HCT116 (cell line): ENCODE measurements at regions not wholly inside any gene's neighbourhood (a gene's known extent, or its start where the extent isn't known, plus 50 kb on each side); places are given as distances from the start of the nearest gene placed in this dataset.

ENCODE experiments used
- ATAC-seq: fragments of 200-7000 bp; cut with Tn5 transposase; 2 replicates; pipeline ENCODE4 v1.9.1; 2020; ENCODE audit warnings: mild to moderate bottlenecking, moderate library complexity
- BruUV-seq: library from RNA; stranded (reverse); fragments of 400-500 nt; replicated peaks from 2 replicates; lab custom pipeline; 2021; lab: Mats Ljungman, UMichigan
- CTCF ChIA-PET: fragments of 300-600 bp; sonication (Branson Sonifier 250); formaldehyde crosslinking; loops from one replicate; lab custom pipeline; 2021; ENCODE audit warnings: antibody characterized with exemption; lab: Charles Lee
- POLR2A ChIA-PET: fragments of 300-600, 350-600 bp; sonication (Branson Sonifier 250); formaldehyde crosslinking; loops from one replicate; lab custom pipeline; 2021; ENCODE audit warnings: antibody characterized with exemption; lab: Charles Lee
- RAD21 ChIA-PET, 2 experiments: fragments of 300-600 bp; sonication (Branson Sonifier 250); formaldehyde crosslinking; loops; one replicate each; lab custom pipeline; 2023; ENCODE audit warnings: low total read pairs in 2 of 2; ENCODE audit not compliant: uncharacterized antibody in 2 of 2, unreplicated experiment in 2 of 2, low non-redundant PET in 1 of 2; lab: Charles Lee
- DNase-seq: peaks from one replicate; pipeline ENCODE4 v3.0.0-alpha.2; 2010; ENCODE audit warnings: low read depth, low spot score
- H2AFZ ChIP-seq: fragments of 200-600 bp; shearing (Covaris generic), sonication (generic); 2 replicates; pipeline ENCODE4 v1.6.1; 2017; ENCODE audit warnings: low read depth, mixed run types, mixed read lengths, antibody characterized with exemption, low read length; ENCODE audit not compliant: poor library complexity, severe bottlenecking
- H3K27ac ChIP-seq: 2 replicates; pipeline ENCODE4 v1.5.1; 2012; ENCODE audit warnings: low read depth, low read length
- H3K27me3 ChIP-seq: fragments of 200-600 bp; sonication (generic); 2 replicates; pipeline ENCODE4 v1.6.1; 2016; ENCODE audit warnings: mixed run types, low read length, mixed read lengths; ENCODE audit not compliant: insufficient read depth
- H3K36me3 ChIP-seq, 2 experiments: fragments of 200-500 bp in 1 of 2; fragments of 200-600 bp in 1 of 2; sonication (Bioruptor generic) in 1 of 2; sonication (generic) in 1 of 2; 2 replicates each; pipeline versions ENCODE4 v1.5.1 to v1.6.1; 2014 to 2016; ENCODE audit warnings: low read length in 2 of 2, inconsistent platforms in 1 of 2, mixed read lengths in 1 of 2, mixed run types in 1 of 2; ENCODE audit not compliant: insufficient read depth in 2 of 2, control insufficient read depth in 1 of 2
- H3K4me1 ChIP-seq, 2 experiments: fragments of 200-600 bp in 1 of 2; sonication (generic) in 1 of 2; 2 replicates each; pipeline versions ENCODE4 v1.5.1 to v1.6.1; 2012 to 2017; ENCODE audit warnings: low read length in 2 of 2, inconsistent platforms in 1 of 2, mild to moderate bottlenecking in 1 of 2, mixed read lengths in 1 of 2, mixed run types in 1 of 2, moderate library complexity in 1 of 2; ENCODE audit not compliant: insufficient read depth in 2 of 2, control insufficient read depth in 1 of 2
- H3K4me2 ChIP-seq: fragments of 200-600 bp; sonication (generic); 2 replicates; pipeline ENCODE4 v1.6.1; 2017; ENCODE audit warnings: mixed run types, low read length, mixed read lengths
- H3K4me3 ChIP-seq, 2 experiments: fragments of 200-600 bp in 1 of 2; sonication (generic) in 1 of 2; replicated peaks in 1 of 2; 2 replicates each; pipeline ENCODE4 v1.5.1; 2011 to 2016; ENCODE audit warnings: low read length in 2 of 2, control low read depth in 1 of 2, low read depth in 1 of 2, mild to moderate bottlenecking in 1 of 2, mixed read lengths in 1 of 2, mixed run types in 1 of 2
- H3K79me2 ChIP-seq: fragments of 200-600 bp; sonication (generic); 2 replicates; pipeline ENCODE4 v1.6.1; 2017; ENCODE audit warnings: mild to moderate bottlenecking, mixed run types, low read length, moderate library complexity, mixed read lengths; ENCODE audit not compliant: insufficient read depth
- H3K9ac ChIP-seq: fragments of 200-600 bp; sonication (generic); 2 replicates; pipeline ENCODE4 v1.6.1; 2016; ENCODE audit warnings: low read length, mixed read lengths
- H3K9me2 ChIP-seq: fragments of 200-600 bp; sonication (generic), shearing (Covaris generic); 2 replicates; pipeline ENCODE4 v1.6.1; 2017; ENCODE audit warnings: mixed run types, mild to moderate bottlenecking, moderate library complexity; ENCODE audit not compliant: insufficient read depth
- H3K9me3 ChIP-seq, 2 experiments: fragments of 200-500 bp in 1 of 2; fragments of 200-600 bp in 1 of 2; sonication (Bioruptor generic) in 1 of 2; sonication (generic) in 1 of 2; 2 replicates each; pipeline ENCODE4 v1.6.1; 2014 to 2017; ENCODE audit warnings: low read length in 2 of 2, mixed read lengths in 2 of 2, inconsistent platforms in 1 of 2, low read depth in 1 of 2, mild to moderate bottlenecking in 1 of 2, mixed run types in 1 of 2, moderate library complexity in 1 of 2; ENCODE audit not compliant: control insufficient read depth in 1 of 2, insufficient read depth in 1 of 2
- H4K20me1 ChIP-seq: fragments of 200-600 bp; sonication (generic), shearing (Covaris generic); 2 replicates; pipeline ENCODE4 v1.6.1; 2017; ENCODE audit warnings: mixed run types, mild to moderate bottlenecking, moderate library complexity; ENCODE audit not compliant: insufficient read depth
- ATF3 ChIP-seq: IDR thresholded peaks from 2 replicates; pipeline ENCODE4 v1.6.1; 2012
- CBX3 ChIP-seq: IDR thresholded peaks from 2 replicates; pipeline ENCODE4 v1.6.1; 2012; ENCODE audit warnings: low read depth
- CEBPB ChIP-seq: IDR thresholded peaks from 2 replicates; pipeline ENCODE4 v1.6.1; 2012; ENCODE audit warnings: low read depth
- EGR1 ChIP-seq: IDR thresholded peaks from 2 replicates; pipeline ENCODE4 v1.6.1; 2012; ENCODE audit warnings: low read depth
- ELF1 ChIP-seq: IDR thresholded peaks from 2 replicates; pipeline ENCODE4 v1.6.1; 2012; ENCODE audit warnings: low read depth, borderline replicate concordance
- EZH2 ChIP-seq: fragments of 200-600 bp; sonication (generic); IDR thresholded peaks from 2 replicates; pipeline ENCODE4 v1.6.1; 2017; ENCODE audit warnings: antibody characterized with exemption, mixed run types
- EZH2phosphoT487 ChIP-seq: fragments of 200-600 bp; IDR thresholded peaks from 2 replicates; pipeline ENCODE4 v1.6.1; 2018; ENCODE audit warnings: antibody characterized with exemption, borderline replicate concordance
- FOSL1 ChIP-seq: IDR thresholded peaks from 2 replicates; pipeline ENCODE4 v1.6.1; 2012; ENCODE audit warnings: low read depth
- JUND ChIP-seq: IDR thresholded peaks from 2 replicates; pipeline ENCODE4 v1.6.1; 2012
- MAX ChIP-seq: IDR thresholded peaks from 2 replicates; pipeline ENCODE4 v1.6.1; 2012
- POLR2A ChIP-seq: IDR thresholded peaks from 2 replicates; pipeline ENCODE4 v1.7.0; 2011; ENCODE audit warnings: borderline replicate concordance; ENCODE audit not compliant: insufficient read depth, insufficient read length; ENCODE audit errors: extremely low read depth
- POLR2AphosphoS5 ChIP-seq: IDR thresholded peaks from 2 replicates; pipeline ENCODE4 v1.6.1; 2011; ENCODE audit warnings: mild to moderate bottlenecking, low read depth, low read length, moderate library complexity
- RAD21 ChIP-seq: IDR thresholded peaks from 2 replicates; pipeline ENCODE4 v1.6.1; 2012; ENCODE audit warnings: low read depth, mild to moderate bottlenecking
- SIN3A ChIP-seq: IDR thresholded peaks from 2 replicates; pipeline ENCODE4 v1.6.1; 2012; ENCODE audit warnings: low read depth
- SP1 ChIP-seq: IDR thresholded peaks from 2 replicates; pipeline ENCODE4 v1.6.1; 2012; ENCODE audit warnings: low read depth
- SRF ChIP-seq: IDR thresholded peaks from 2 replicates; pipeline ENCODE4 v1.6.1; 2012; ENCODE audit warnings: low read depth
- TCF7L2 ChIP-seq: IDR thresholded peaks from 2 replicates; pipeline ENCODE4 v1.7.0; 2011; ENCODE audit warnings: borderline replicate concordance, inconsistent platforms; ENCODE audit not compliant: insufficient read depth, insufficient read length; ENCODE audit errors: extremely low read depth
- YY1 ChIP-seq: IDR thresholded peaks from 2 replicates; pipeline ENCODE4 v1.6.1; 2011; ENCODE audit warnings: low read length, low read depth, moderate library complexity, mild to moderate bottlenecking; ENCODE audit not compliant: insufficient replicate concordance; ENCODE audit errors: extremely low read depth
- ZBTB33 ChIP-seq: IDR thresholded peaks from 2 replicates; pipeline ENCODE4 v1.6.1; 2011; ENCODE audit warnings: mild to moderate bottlenecking, low read length, moderate library complexity; ENCODE audit not compliant: insufficient replicate concordance; ENCODE audit errors: extremely low read depth
- ZFX ChIP-seq: fragments of 450-650 bp; IDR thresholded peaks from 2 replicates; pipeline ENCODE4 v1.6.1; 2017
- ZNF274 ChIP-seq: fragments of 200-500 bp; sonication (Bioruptor generic); IDR thresholded peaks from 2 replicates; pipeline ENCODE4 v1.6.1; 2014; ENCODE audit warnings: mild to moderate bottlenecking, low read depth, low read length, inconsistent platforms
- intact Hi-C: fragments of 100-400 bp; cut with micrococcal nuclease; formaldehyde crosslinking; loops from 2 replicates; pipeline ENCODE4 v1.10.0; 2022

GRCh38 chrX:96183391-96183790 is 501.3 kb upstream of the DIAPH2 start:
- no peak for DNase-seq
- H3K79me2 ChIP-seq: no peaks in the 10 kb centered on the region
- no peak for TF ChIP-seq CBX3
- no peak for TF ChIP-seq EGR1
- no peak for TF ChIP-seq YY1
- no peak for TF ChIP-seq MAX
- TF ChIP-seq ZBTB33: no peak
- TF ChIP-seq SP1: no peak
- no peak for TF ChIP-seq JUND
- TF ChIP-seq CEBPB: no peak
- no peak overlapping the region for H3K9ac ChIP-seq
- no peaks in the 10 kb centered on the region for H4K20me1 ChIP-seq
- ATAC-seq: no peak
- no peaks in the 10 kb centered on the region for H3K9me3 ChIP-seq
- H3K4me1 ChIP-seq: no peaks in the 10 kb centered on the region
- ChIA-PET CTCF (no interaction called here), POLR2A (no interaction called here), RAD21 (no interaction called here)
- BruUV-seq: no TSS peak
- no peaks in the 10 kb centered on the region for H3K36me3 ChIP-seq
- no peak overlapping the region for H2AFZ ChIP-seq
- H3K4me3 ChIP-seq: no peak overlapping the region
- intact Hi-C loops: no loop called here
- H3K4me2 ChIP-seq: no peak overlapping the region
- no peaks in the 10 kb centered on the region for H3K27me3 ChIP-seq
- no peak overlapping the region for H3K27ac ChIP-seq
- no peaks in the 10 kb centered on the region for H3K9me2 ChIP-seq

- Histone ChIP-seq H3K4me2 (no peak overlapping the region), H3K4me3 (no peak overlapping the region), H3K79me2 (no peaks in the 10 kb centered on the region), H3K9ac (no peak overlapping the region), H3K9me3 (no peaks in the 10 kb centered on the region), H3K4me1 (no peaks in the 10 kb centered on the region), H3K27ac (no peak overlapping the region), H3K36me3 (no peaks in the 10 kb centered on the region), H4K20me1 (no peaks in the 10 kb centered on the region), H3K27me3 (no peaks in the 10 kb centered on the region), H3K9me2 (no peaks in the 10 kb centered on the region), H2AFZ (no peak overlapping the region)
- RAD21 ChIA-PET: no interaction called here
- intact Hi-C loops: no loop called here
- POLR2A ChIA-PET: no interaction called here
- BruUV-seq: no TSS peak
- CTCF ChIA-PET: no interaction called here
- ATAC-seq (no peak), DNase-seq (no peak)
- TF ChIP-seq TCF7L2: no peak
- TF ChIP-seq SIN3A: no peak
- no peak for TF ChIP-seq POLR2A
- no peak for TF ChIP-seq POLR2AphosphoS5
- no peak for TF ChIP-seq ZFX
- no peak for TF ChIP-seq ZNF274
- TF ChIP-seq ELF1: no peak
- no peak for TF ChIP-seq RAD21
- TF ChIP-seq JUND: no peak
- TF ChIP-seq ATF3: no peak
- TF ChIP-seq FOSL1: no peak
- no peak for TF ChIP-seq EZH2
- TF ChIP-seq MAX: no peak
- TF ChIP-seq EZH2phosphoT487: no peak
- TF ChIP-seq SRF: no peak
These were observed 500.8 kb upstream of the DIAPH2 start for GRCh38 chrX:96183843-96184242.
